Body of pancreas (tissue), 4 donors: ENCODE measurements at regions not wholly inside any gene's neighbourhood (a gene's known extent, or its start where the extent isn't known, plus 50 kb on each side); places are given as distances from the start of the nearest gene placed in this dataset.

ENCODE experiments used
- POLR2A ChIP-seq, 3 donors: fragments of 450-650 bp; IDR thresholded peaks; one replicate each; pipeline ENCODE4 v1.6.1; 2016; ENCODE audit warnings: antibody characterized with exemption in 3 of 3, mild to moderate bottlenecking in 2 of 3
- TF ChIP-seq, protein P1 (sequence below), 7 experiments: fragments of 450-650 bp in 4 of 7; fragments of 200-600 bp in 3 of 7; sonication (generic) in 3 of 7; IDR thresholded peaks; one replicate each; pipeline ENCODE4 v1.5.1; 2016 to 2019; ENCODE audit warnings: antibody characterized with exemption in 7 of 7

GRCh38 chr4:127419431-127419830 lies 213.3 kb upstream of the INTU start:
- TF ChIP-seq, protein P1, sequence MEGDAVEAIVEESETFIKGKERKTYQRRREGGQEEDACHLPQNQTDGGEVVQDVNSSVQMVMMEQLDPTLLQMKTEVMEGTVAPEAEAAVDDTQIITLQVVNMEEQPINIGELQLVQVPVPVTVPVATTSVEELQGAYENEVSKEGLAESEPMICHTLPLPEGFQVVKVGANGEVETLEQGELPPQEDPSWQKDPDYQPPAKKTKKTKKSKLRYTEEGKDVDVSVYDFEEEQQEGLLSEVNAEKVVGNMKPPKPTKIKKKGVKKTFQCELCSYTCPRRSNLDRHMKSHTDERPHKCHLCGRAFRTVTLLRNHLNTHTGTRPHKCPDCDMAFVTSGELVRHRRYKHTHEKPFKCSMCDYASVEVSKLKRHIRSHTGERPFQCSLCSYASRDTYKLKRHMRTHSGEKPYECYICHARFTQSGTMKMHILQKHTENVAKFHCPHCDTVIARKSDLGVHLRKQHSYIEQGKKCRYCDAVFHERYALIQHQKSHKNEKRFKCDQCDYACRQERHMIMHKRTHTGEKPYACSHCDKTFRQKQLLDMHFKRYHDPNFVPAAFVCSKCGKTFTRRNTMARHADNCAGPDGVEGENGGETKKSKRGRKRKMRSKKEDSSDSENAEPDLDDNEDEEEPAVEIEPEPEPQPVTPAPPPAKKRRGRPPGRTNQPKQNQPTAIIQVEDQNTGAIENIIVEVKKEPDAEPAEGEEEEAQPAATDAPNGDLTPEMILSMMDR (IDR thresholded peaks at IDR 0.05), result no peak
- no peak for TF ChIP-seq POLR2A (IDR thresholded peaks at IDR 0.05)
